ENCODE measurements at regions not wholly inside any gene's neighbourhood (a gene's known extent, or its start where the extent isn't known, plus 50 kb on each side); places are given as distances from the start of the nearest gene placed in this dataset.
"Not testable (repeated sequence)": the region's sequence is repeated elsewhere in the genome, so short reads cannot be mapped to it uniquely, and the experiment has no call there.

- not testable (repeated sequence) for TF ChIP-seq CTCF (IDR thresholded peaks at IDR 0.05); ZFX (IDR thresholded peaks at IDR 0.05; ENCODE audit: borderline replicate concordance)
Observed at GRCh38 chr2:37746011-37746410, 74.6 kb upstream of the CDC42EP3 start.

All from 22Rv1 (cell line).